NCI-H510A (cell line): ENCODE measurements at regions not wholly inside any gene's neighbourhood (a gene's known extent, or its start where the extent isn't known, plus 50 kb on each side); places are given as distances from the start of the nearest gene placed in this dataset.
"Not testable (repeated sequence)": the region's sequence is repeated elsewhere in the genome, so short reads cannot be mapped to it uniquely, and the experiment has no call there.

Experiments used
- DNase-seq: peaks from one replicate; lab custom pipeline; 2025; lab: John Stamatoyannopoulos, UW

GRCh38 chr11:42992594-42992993 is 319.2 kb upstream of the API5 start:
- no peak for DNase-seq

GRCh38 chr11:42996421-42997307 is 315.1 kb upstream of the API5 start:
- DNase-seq: no peak

- not testable (repeated sequence) for DNase-seq
Measured at GRCh38 chr11:43004879-43005278, 306.9 kb upstream of the API5 start.

- DNase-seq: no peak
Measured at GRCh38 chr11:43010042-43010441, 301.8 kb upstream of the API5 start.

- no peak for DNase-seq
Measured at GRCh38 chr11:43012606-43013005, 299.2 kb upstream of the API5 start.

GRCh38 chr11:43021466-43021865 is 290.3 kb upstream of the API5 start:
- no peak for DNase-seq

GRCh38 chr11:43034341-43034740 is 277.5 kb upstream of the API5 start:
- DNase-seq: no peak

- no peak for DNase-seq
Measured at GRCh38 chr11:43035086-43035485, 276.7 kb upstream of the API5 start.

- no peak for DNase-seq
Measured at GRCh38 chr11:43053638-43054412, 258.0 kb upstream of the API5 start.

GRCh38 chr11:43067681-43068080 is 244.1 kb upstream of the API5 start:
- no peak for DNase-seq

- no peak for DNase-seq
Measured at GRCh38 chr11:43071338-43071737, 240.5 kb upstream of the API5 start.

- DNase-seq: no peak
Measured at GRCh38 chr11:43072096-43072495, 239.7 kb upstream of the API5 start.

GRCh38 chr11:43072911-43073310 is 238.9 kb upstream of the API5 start:
- no peak for DNase-seq

- DNase-seq: no peak
Measured at GRCh38 chr11:43074810-43075209, 237.0 kb upstream of the API5 start.

- no peak for DNase-seq
Measured at GRCh38 chr11:43101113-43101512, 210.7 kb upstream of the API5 start.

GRCh38 chr11:43116071-43116470 is 195.7 kb upstream of the API5 start:
- DNase-seq: no peak

GRCh38 chr11:43119275-43119970 is 192.4 kb upstream of the API5 start:
- DNase-seq: no peak

- no peak for DNase-seq
Measured at GRCh38 chr11:43122546-43122945, 189.2 kb upstream of the API5 start.

GRCh38 chr11:43123443-43123842 is 188.4 kb upstream of the API5 start:
- DNase-seq: no peak

- DNase-seq: no peak
Measured at GRCh38 chr11:43124272-43124935, 187.4 kb upstream of the API5 start.

GRCh38 chr11:43129329-43129728 is 182.5 kb upstream of the API5 start:
- DNase-seq: no peak

GRCh38 chr11:43130616-43131015 is 181.2 kb upstream of the API5 start:
- DNase-seq: no peak
